Ecto neural progenitor cell (in vitro differentiated cells): ENCODE measurements at regions not wholly inside any gene's neighbourhood (a gene's known extent, or its start where the extent isn't known, plus 50 kb on each side); places are given as distances from the start of the nearest gene placed in this dataset.
A peak's percentile ranks its signal among the peaks of the same experiment; 100 is the strongest.

Source experiments
- DNase-seq: peaks from one replicate; pipeline ENCODE4 v3.0.0-alpha.2; 2018; ENCODE audit warnings: low spot score

- no peak for DNase-seq
Observed at GRCh38 chr7:28231176-28231575, 50.6 kb upstream of the JAZF1 start.

GRCh38 chr7:28236560-28236959 is 56.0 kb upstream of the JAZF1 start:
- DNase-seq, result no peak

GRCh38 chr7:28237363-28237762 is 56.8 kb upstream of the JAZF1 start:
- no peak for DNase-seq

GRCh38 chr7:28239823-28240204 is 59.2 kb upstream of the JAZF1 start:
- no peak for DNase-seq

- no peak for DNase-seq
Observed at GRCh38 chr7:28240481-28240880, 59.9 kb upstream of the JAZF1 start.

GRCh38 chr7:28243861-28244260 is 63.3 kb upstream of the JAZF1 start:
- DNase-seq, result no peak

GRCh38 chr7:28245123-28245878 is 64.7 kb upstream of the JAZF1 start:
- DNase-seq, result no peak

- DNase-seq, result no peak
Observed at GRCh38 chr7:28246921-28247461, 66.4 kb upstream of the JAZF1 start.

- no peak for DNase-seq
Observed at GRCh38 chr7:28258240-28258639, 77.6 kb upstream of the JAZF1 start.

GRCh38 chr7:28260969-28261368 is 80.4 kb upstream of the JAZF1 start:
- DNase-seq, result no peak

- DNase-seq, result no peak
Observed at GRCh38 chr7:28263622-28264271, 83.2 kb upstream of the JAZF1 start.

- no peak for DNase-seq
Observed at GRCh38 chr7:28266402-28266801, 85.8 kb upstream of the JAZF1 start.

GRCh38 chr7:28267012-28267411 is 86.4 kb upstream of the JAZF1 start:
- no peak for DNase-seq

GRCh38 chr7:28269700-28270361 is 89.2 kb upstream of the JAZF1 start:
- DNase-seq, result no peak

GRCh38 chr7:28270536-28270935 is 89.9 kb upstream of the JAZF1 start:
- no peak for DNase-seq

GRCh38 chr7:28272461-28272877 is 91.9 kb upstream of the JAZF1 start:
- DNase-seq, result peak; percentile 61

GRCh38 chr7:28276298-28276697 is 95.7 kb upstream of the JAZF1 start:
- no peak for DNase-seq

GRCh38 chr7:28277364-28277763 is 96.8 kb upstream of the JAZF1 start:
- DNase-seq, result no peak

- DNase-seq, result no peak
Observed at GRCh38 chr7:28277958-28278357, 97.4 kb upstream of the JAZF1 start.

GRCh38 chr7:28280516-28280915 is 99.9 kb upstream of the JAZF1 start:
- DNase-seq, result peak; percentile 53

- no peak for DNase-seq
Observed at GRCh38 chr7:28290496-28290895, 109.9 kb upstream of the JAZF1 start.

- no peak for DNase-seq
Observed at GRCh38 chr7:28291559-28291958, 111.0 kb upstream of the JAZF1 start.
